A549 (cell line): ENCODE measurements at regions not wholly inside any gene's neighbourhood (a gene's known extent, or its start where the extent isn't known, plus 50 kb on each side); places are given as distances from the start of the nearest gene placed in this dataset.

Source experiments
- BHLHE40 ChIP-seq: IDR thresholded peaks from 2 replicates; pipeline ENCODE4 v1.6.1; 2012; ENCODE audit warnings: low read depth, low read length, inconsistent platforms
- CTCF ChIP-seq: fragments of >200 bp; sonication (Bioruptor Twin); formaldehyde crosslinking; IDR thresholded peaks from 3 replicates; pipeline ENCODE4 v1.5.1; 2016
- EP300 ChIP-seq, 2 experiments: fragments of >200 bp; sonication (Bioruptor Twin); formaldehyde crosslinking; IDR thresholded peaks; 2 replicates in 1 of 2; 3 replicates in 1 of 2; pipeline ENCODE4 v1.6.1; 2016 to 2017
- ESRRA ChIP-seq: fragments of 150-350 bp; IDR thresholded peaks from 2 replicates; pipeline ENCODE4 v1.6.1; 2014; ENCODE audit warnings: mild to moderate bottlenecking, low read length, borderline replicate concordance
- MAFK ChIP-seq: fragments of 450-650 bp; IDR thresholded peaks from 2 replicates; pipeline ENCODE4 v1.6.1; 2014; ENCODE audit not compliant: partially characterized antibody
- MYC ChIP-seq: IDR thresholded peaks from 2 replicates; pipeline ENCODE4 v1.6.1; 2012; ENCODE audit warnings: mild to moderate bottlenecking, inconsistent platforms, low read length, improper control_type of control experiment, borderline replicate concordance
- POLR2A ChIP-seq: IDR thresholded peaks from 2 replicates; pipeline ENCODE4 v1.6.1; 2012; ENCODE audit warnings: mild to moderate bottlenecking, low read length
- RAD21 ChIP-seq, 2 experiments: fragments of >200 bp in 1 of 2; sonication (Bioruptor Twin) in 1 of 2; formaldehyde crosslinking in 1 of 2; IDR thresholded peaks in 1 of 2; conservative IDR thresholded peaks in 1 of 2; 2 replicates in 1 of 2; 3 replicates in 1 of 2; pipeline ENCODE4 v1.6.1; 2012 to 2018; ENCODE audit warnings: inconsistent platforms in 1 of 2
- REST ChIP-seq: fragments of 200-600 bp; sonication (generic); IDR thresholded peaks from 2 replicates; pipeline ENCODE4 v1.6.1; 2016; ENCODE audit warnings: antibody characterized with exemption, mild to moderate bottlenecking, moderate library complexity
- RFX5 ChIP-seq: fragments of 450-650 bp; IDR thresholded peaks from 2 replicates; pipeline ENCODE4 v1.7.1; 2014; ENCODE audit warnings: antibody characterized with exemption, mild to moderate bottlenecking, moderate library complexity

- TF ChIP-seq POLR2A (no peak), RFX5 (no peak), ESRRA (no peak), EP300 (IDR thresholded peaks at IDR 0.05) (no peak), MYC (no peak), REST (no peak), CTCF (no peak), RAD21 (conservative IDR thresholded peaks at IDR 0.05 in 1 of 2, IDR thresholded peaks at IDR 0.05 in 1 of 2) (no peak), MAFK (peak; percentile 60), BHLHE40 (no peak)
Measured at GRCh38 chr2:133794114-133794513, 225.9 kb upstream of the NCKAP5 start.
